Stomach (tissue), 8 donors: ENCODE measurements at regions not wholly inside any gene's neighbourhood (a gene's known extent, or its start where the extent isn't known, plus 50 kb on each side); places are given as distances from the start of the nearest gene placed in this dataset.

Experiments used
- DNase-seq, 2 donors: peaks; one replicate each; pipeline versions ENCODE4 v3.0.0 to v3.0.0-alpha.2; 2013 to 2019
- H3K27ac ChIP-seq, 5 donors: fragments of 200-600 bp in 4 of 5; sonication (generic) in 4 of 5; one replicate each; pipeline ENCODE4 v1.5.1; 2013 to 2019; ENCODE audit warnings: mild to moderate bottlenecking in 1 of 5, moderate library complexity in 1 of 5
- H3K27me3 ChIP-seq, 3 donors: fragments of 200-600 bp; sonication (generic); one replicate each; pipeline ENCODE4 v1.5.1; 2017 to 2019; ENCODE audit warnings: mixed run types in 1 of 3
- H3K36me3 ChIP-seq, 4 donors: fragments of 200-600 bp; sonication (generic); 1 replicate in 3 of 4; 2 replicates in 1 of 4; pipeline ENCODE4 v1.5.1; 2016 to 2019
- H3K4me1 ChIP-seq, 4 donors: fragments of 200-600 bp; sonication (generic); one replicate each; pipeline ENCODE4 v1.5.1; 2016 to 2019
- H3K4me3 ChIP-seq, 4 donors: fragments of 200-600 bp; sonication (generic) in 3 of 4; one replicate each; pipeline ENCODE4 v1.5.1; 2016 to 2019; ENCODE audit warnings: mild to moderate bottlenecking in 1 of 4
- H3K9me3 ChIP-seq, 4 donors: fragments of 200-600 bp; sonication (generic); one replicate each; pipeline ENCODE4 v1.5.1; 2016 to 2019
- EP300 ChIP-seq: sonication (generic); formaldehyde crosslinking; IDR thresholded peaks from one replicate; pipeline ENCODE4 v1.6.1; 2017; ENCODE audit warnings: antibody characterized with exemption
- POLR2A ChIP-seq, 4 donors: fragments of 450-650 bp; IDR thresholded peaks; one replicate each; pipeline ENCODE4 v1.6.1; 2016; ENCODE audit warnings: antibody characterized with exemption in 4 of 4, control low read depth in 2 of 4, mild to moderate bottlenecking in 1 of 4, moderate library complexity in 1 of 4
- POLR2AphosphoS5 ChIP-seq, 3 donors: sonication (generic); formaldehyde crosslinking; IDR thresholded peaks; one replicate each; pipeline ENCODE4 v1.6.1; 2016; ENCODE audit warnings: antibody characterized with exemption in 3 of 3
- WGBS, 5 donors: extraction: QIAGEN DNeasy Blood & Tissue Kit in 3 of 5; methylation state at CpG; one replicate each; pipeline versions ENCODE4 v1.1.5 to v1.1.7; 2013 to 2018; 5-methylcytosine and 5-hydroxymethylcytosine counted together
- intact Hi-C: fragments of 100-400 bp; cut with DNase I; formaldehyde crosslinking; loops from one replicate; pipeline ENCODE4 v1.15.1; 2023; ENCODE audit warnings: low total_unique reads
- TF ChIP-seq, protein P1 (sequence below), 7 experiments: fragments of 450-650 bp in 4 of 7; fragments of 200-600 bp in 3 of 7; sonication (generic) in 3 of 7; IDR thresholded peaks; one replicate each; pipeline ENCODE4 v1.5.1; 2016 to 2019; ENCODE audit warnings: antibody characterized with exemption in 7 of 7, control low read depth in 2 of 7, mild to moderate bottlenecking in 1 of 7
- donor health status: healthy with polysubstance abuse.
- donor health status: Bipolar disorder and iron deficiency.
- donor health status: healthy.

DNA sequence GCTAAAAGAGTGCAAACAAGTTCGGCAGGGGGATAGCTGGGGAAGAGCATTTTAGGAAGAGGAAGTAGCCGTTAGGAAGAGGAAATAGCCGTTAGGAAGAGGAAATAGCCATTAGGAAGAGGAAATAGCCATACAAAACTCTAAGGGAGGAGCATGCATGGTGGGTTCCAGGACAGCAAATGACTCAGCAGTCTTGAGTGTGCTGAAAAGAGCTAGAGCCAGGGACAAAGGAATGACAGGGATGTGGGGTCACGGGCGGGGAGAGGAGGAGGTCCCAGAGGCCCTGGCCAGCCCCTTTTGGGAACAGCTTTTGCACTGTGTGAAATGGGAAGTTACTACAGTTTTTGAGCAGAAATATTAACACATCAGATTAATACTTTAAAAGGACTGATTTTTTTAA, 882.6 kb downstream of the TRIML1 start:
- WGBS, 5 donors = 55 to 72% (median 62%) methylated on average over 5 of the region's 5 CpGs
- no peak overlapping the region for H3K27ac ChIP-seq
- no peaks in the 10 kb centered on the region for H3K36me3 ChIP-seq
- no peak for TF ChIP-seq EP300
- TF ChIP-seq POLR2AphosphoS5 (IDR thresholded peaks at IDR 0.05) = no peak
- TF ChIP-seq POLR2A (IDR thresholded peaks at IDR 0.05) = no peak
- TF ChIP-seq, protein P1, sequence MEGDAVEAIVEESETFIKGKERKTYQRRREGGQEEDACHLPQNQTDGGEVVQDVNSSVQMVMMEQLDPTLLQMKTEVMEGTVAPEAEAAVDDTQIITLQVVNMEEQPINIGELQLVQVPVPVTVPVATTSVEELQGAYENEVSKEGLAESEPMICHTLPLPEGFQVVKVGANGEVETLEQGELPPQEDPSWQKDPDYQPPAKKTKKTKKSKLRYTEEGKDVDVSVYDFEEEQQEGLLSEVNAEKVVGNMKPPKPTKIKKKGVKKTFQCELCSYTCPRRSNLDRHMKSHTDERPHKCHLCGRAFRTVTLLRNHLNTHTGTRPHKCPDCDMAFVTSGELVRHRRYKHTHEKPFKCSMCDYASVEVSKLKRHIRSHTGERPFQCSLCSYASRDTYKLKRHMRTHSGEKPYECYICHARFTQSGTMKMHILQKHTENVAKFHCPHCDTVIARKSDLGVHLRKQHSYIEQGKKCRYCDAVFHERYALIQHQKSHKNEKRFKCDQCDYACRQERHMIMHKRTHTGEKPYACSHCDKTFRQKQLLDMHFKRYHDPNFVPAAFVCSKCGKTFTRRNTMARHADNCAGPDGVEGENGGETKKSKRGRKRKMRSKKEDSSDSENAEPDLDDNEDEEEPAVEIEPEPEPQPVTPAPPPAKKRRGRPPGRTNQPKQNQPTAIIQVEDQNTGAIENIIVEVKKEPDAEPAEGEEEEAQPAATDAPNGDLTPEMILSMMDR (IDR thresholded peaks at IDR 0.05) = no peak
- no peaks in the 10 kb centered on the region for H3K27me3 ChIP-seq
- H3K4me1 ChIP-seq = no peaks in the 10 kb centered on the region
- H3K4me3 ChIP-seq = no peak overlapping the region
- no peaks in the 10 kb centered on the region for H3K9me3 ChIP-seq
- DNase-seq = no peak
- intact Hi-C loops = no loop called here

DNA sequence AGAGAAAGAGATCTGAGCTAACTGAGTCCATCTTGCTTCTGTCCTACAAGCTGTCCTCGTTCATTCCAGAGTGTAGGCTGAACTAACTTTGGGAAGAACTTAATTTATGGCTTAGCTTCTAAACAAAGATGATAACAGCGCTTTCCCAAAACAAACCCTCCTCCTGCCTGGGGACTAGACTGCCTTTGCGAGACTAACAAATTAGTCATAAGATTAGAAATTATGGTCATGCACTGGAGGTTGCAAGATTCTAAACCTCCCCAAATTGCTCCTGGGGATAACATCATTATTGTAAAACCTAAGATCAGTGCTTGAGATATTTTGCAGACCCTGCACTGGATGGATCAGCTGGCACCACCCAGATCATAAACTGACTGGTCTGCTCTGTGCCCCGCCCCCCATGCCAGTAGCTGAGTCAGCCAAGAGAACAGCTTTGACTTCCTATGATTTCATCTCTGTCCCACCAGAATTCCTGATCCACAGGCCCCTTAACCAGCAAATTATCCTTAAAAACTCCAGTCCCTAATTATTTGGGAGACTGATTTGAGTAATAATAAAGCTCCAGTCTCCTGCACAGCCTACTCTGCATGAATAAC, 883.3 kb downstream of the TRIML1 start:
- TF ChIP-seq, protein P1 (IDR thresholded peaks at IDR 0.05) = no peak
- no peak for TF ChIP-seq POLR2A (IDR thresholded peaks at IDR 0.05)
- TF ChIP-seq POLR2AphosphoS5 (IDR thresholded peaks at IDR 0.05) = no peak
- TF ChIP-seq EP300 = no peak
- H3K9me3 ChIP-seq = no peaks in the 10 kb centered on the region
- intact Hi-C loops = no loop called here
- no peak overlapping the region for H3K27ac ChIP-seq
- H3K4me3 ChIP-seq = no peak overlapping the region
- no peak for DNase-seq
- H3K36me3 ChIP-seq = no peaks in the 10 kb centered on the region
- no peaks in the 10 kb centered on the region for H3K4me1 ChIP-seq
- WGBS, 5 donors = 78 to 87% (median 82%) methylated on average over 4 of the region's 4 CpGs
- no peaks in the 10 kb centered on the region for H3K27me3 ChIP-seq

DNA sequence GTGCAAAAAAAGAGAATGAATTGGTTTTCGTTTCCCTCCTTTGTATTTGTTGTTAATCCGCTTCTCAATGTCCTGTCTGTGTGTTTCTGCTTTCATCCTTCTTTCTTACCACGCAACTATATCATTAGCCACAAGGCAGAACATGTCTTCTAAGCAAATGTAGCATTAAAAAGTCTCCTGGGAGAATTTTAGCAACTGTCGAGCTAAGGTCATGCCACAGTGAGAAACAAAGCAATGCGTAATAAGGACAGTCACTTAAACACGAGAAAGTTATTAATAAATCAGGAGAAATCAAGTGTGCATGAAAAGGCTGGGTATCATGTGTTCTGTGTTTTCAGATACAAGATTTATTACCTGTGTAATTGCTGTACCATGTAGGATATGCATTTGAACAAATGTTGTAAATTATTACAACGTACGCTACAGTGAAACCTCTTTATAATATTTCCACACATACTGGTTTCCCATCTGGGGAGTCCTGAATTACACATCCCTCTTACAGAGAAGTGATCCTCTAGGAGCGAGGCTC, 890.8 kb downstream of the TRIML1 start:
- H3K27ac ChIP-seq = no peak overlapping the region
- intact Hi-C loops = no loop called here
- H3K4me3 ChIP-seq = no peak overlapping the region
- TF ChIP-seq, protein P1 (IDR thresholded peaks at IDR 0.05) = no peak
- TF ChIP-seq EP300 = no peak
- no peak for TF ChIP-seq POLR2AphosphoS5 (IDR thresholded peaks at IDR 0.05)
- no peak for TF ChIP-seq POLR2A (IDR thresholded peaks at IDR 0.05)
- 70 to 79% (median 76%) methylated on average over 9 of the region's 9 CpGs for WGBS, 5 donors
- H3K36me3 ChIP-seq = no peaks in the 10 kb centered on the region
- H3K4me1 ChIP-seq = no peaks in the 10 kb centered on the region
- H3K27me3 ChIP-seq = no peaks in the 10 kb centered on the region
- DNase-seq = no peak
- no peaks in the 10 kb centered on the region for H3K9me3 ChIP-seq

DNA sequence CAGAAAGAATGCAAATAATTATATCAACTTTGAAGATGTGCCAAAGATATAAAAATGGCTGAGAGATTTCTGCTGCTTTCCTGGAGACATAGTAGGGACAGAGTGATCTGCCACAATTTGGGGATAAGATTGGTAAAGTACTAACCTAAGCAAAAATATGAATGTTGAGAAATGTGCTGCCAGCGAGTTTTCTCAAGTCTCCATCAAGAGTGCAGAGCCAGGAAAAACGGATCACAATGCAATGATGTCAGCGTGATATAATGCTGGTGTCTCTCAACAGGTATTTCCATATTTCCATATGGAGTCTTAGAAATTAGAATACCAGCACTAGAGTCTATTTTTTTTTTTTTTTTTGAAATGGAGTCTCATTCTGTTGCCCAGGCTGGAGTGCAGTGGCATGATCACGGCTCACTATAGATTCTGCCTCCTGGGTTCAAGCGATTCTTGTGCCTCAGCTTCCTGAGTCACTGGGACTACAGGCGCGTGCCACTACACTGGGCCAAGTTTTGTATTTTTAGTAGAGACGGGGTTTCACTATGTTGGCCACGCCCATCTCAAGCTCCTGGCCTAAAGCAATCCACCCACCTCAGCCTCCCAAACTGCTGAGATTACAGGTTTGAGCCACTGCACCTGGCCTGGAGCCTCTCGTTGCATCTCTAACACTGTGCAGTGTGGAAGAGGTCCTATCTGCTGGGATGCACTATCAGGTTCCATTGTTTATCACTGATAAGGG, 893.5 kb downstream of the TRIML1 start:
- H3K27ac ChIP-seq = no peak overlapping the region
- TF ChIP-seq, protein P1 (IDR thresholded peaks at IDR 0.05) = no peak
- TF ChIP-seq EP300 (no peak), POLR2A (IDR thresholded peaks at IDR 0.05) (no peak), POLR2AphosphoS5 (IDR thresholded peaks at IDR 0.05) (no peak)
- no peak for DNase-seq
- H3K27me3 ChIP-seq = no peaks in the 10 kb centered on the region
- H3K4me3 ChIP-seq = no peak overlapping the region
- H3K36me3 ChIP-seq = no peaks in the 10 kb centered on the region
- no peaks in the 10 kb centered on the region for H3K4me1 ChIP-seq
- H3K9me3 ChIP-seq = no peaks in the 10 kb centered on the region
- intact Hi-C loops = no loop called here
- WGBS, 5 donors = 71 to 90% (median 78%) methylated on average over 10 of the region's 10 CpGs
